CD14-positive monocyte (primary cell): ENCODE measurements at regions not wholly inside any gene's neighbourhood (a gene's known extent, or its start where the extent isn't known, plus 50 kb on each side); places are given as distances from the start of the nearest gene placed in this dataset.

Experiments used
- DNase-seq, 3 donors: peaks; one replicate each; pipeline ENCODE4 v3.0.0-alpha.2; 2011 to 2022
- H2AFZ ChIP-seq: 2 replicates; pipeline ENCODE4 v1.6.0; 2012; ENCODE audit warnings: mild to moderate bottlenecking, low read depth, low read length, inconsistent platforms; ENCODE audit not compliant: insufficient read depth, poor library complexity, severe bottlenecking
- H3K27ac ChIP-seq, 2 donors: 1 replicate in 1 of 2; 2 replicates in 1 of 2; pipeline ENCODE4 v1.5.1; 2012 to 2013; ENCODE audit warnings: low read length in 2 of 2, control low read depth in 1 of 2, inconsistent platforms in 1 of 2, low read depth in 1 of 2, mild to moderate bottlenecking in 1 of 2
- H3K27me3 ChIP-seq, 2 donors: one replicate each; pipeline versions ENCODE4 v1.6.0 to v1.6.1; 2011 to 2013; ENCODE audit warnings: low read length in 2 of 2; ENCODE audit not compliant: control insufficient read depth in 2 of 2, insufficient read depth in 2 of 2
- H3K36me3 ChIP-seq, 2 donors: replicated peaks in 1 of 2; 1 replicate in 1 of 2; 2 replicates in 1 of 2; pipeline versions ENCODE4 v1.5.1 to v1.6.1; 2012 to 2013; ENCODE audit warnings: low read length in 2 of 2, control low read depth in 1 of 2, inconsistent platforms in 1 of 2, mild to moderate bottlenecking in 1 of 2; ENCODE audit not compliant: insufficient read depth in 2 of 2, control insufficient read depth in 1 of 2
- H3K4me1 ChIP-seq, 2 donors: 1 replicate in 1 of 2; 2 replicates in 1 of 2; pipeline versions ENCODE4 v1.5.1 to v1.6.1; 2012 to 2013; ENCODE audit warnings: low read length in 2 of 2, control low read depth in 1 of 2, inconsistent platforms in 1 of 2, mild to moderate bottlenecking in 1 of 2, moderate library complexity in 1 of 2; ENCODE audit not compliant: insufficient read depth in 2 of 2, control insufficient read depth in 1 of 2
- H3K4me2 ChIP-seq: replicated peaks from 2 replicates; pipeline ENCODE3; 2012; ENCODE audit warnings: low read length, moderate library complexity, mild to moderate bottlenecking; ENCODE audit not compliant: poor library complexity, severe bottlenecking; ENCODE audit errors: extremely low read depth
- H3K4me3 ChIP-seq, 3 experiments: fragments of 200-600 bp in 1 of 3; sonication (generic) in 1 of 3; replicated peaks in 1 of 3; 1 replicate in 2 of 3; 2 replicates in 1 of 3; pipeline ENCODE4 v1.5.1; 2011 to 2013; ENCODE audit warnings: low read length in 3 of 3, mild to moderate bottlenecking in 3 of 3, control low read depth in 2 of 3, low read depth in 2 of 3, inconsistent platforms in 1 of 3, moderate library complexity in 1 of 3
- H3K79me2 ChIP-seq: 2 replicates; pipeline ENCODE4 v1.6.0; 2012; ENCODE audit warnings: mild to moderate bottlenecking, control low read depth, inconsistent platforms, low read length, moderate library complexity; ENCODE audit not compliant: insufficient read depth
- H3K9ac ChIP-seq: 2 replicates; pipeline ENCODE4 v1.6.0; 2017; ENCODE audit warnings: low read length, mild to moderate bottlenecking; ENCODE audit not compliant: insufficient read depth, poor library complexity, severe bottlenecking
- H3K9me3 ChIP-seq, 2 donors: replicated peaks in 1 of 2; 1 replicate in 1 of 2; 2 replicates in 1 of 2; pipeline versions ENCODE4 v1.5.1 to v1.6.1; 2012 to 2013; ENCODE audit warnings: low read length in 2 of 2, control low read depth in 1 of 2; ENCODE audit not compliant: control insufficient read depth in 1 of 2, insufficient read depth in 1 of 2
- H4K20me1 ChIP-seq: 2 replicates; pipeline ENCODE4 v1.6.0; 2012; ENCODE audit warnings: mild to moderate bottlenecking, low read length, control low read depth, moderate library complexity; ENCODE audit not compliant: insufficient read depth
- H3K27ac Mint-ChIP-seq, 7 donors: one replicate each; pipeline ENCODE4 v1.8.0; 2020; ENCODE audit warnings: mild to moderate bottlenecking in 7 of 7, mixed read lengths in 7 of 7, moderate library complexity in 6 of 7, inconsistent platforms in 2 of 7
- H3K27me3 Mint-ChIP-seq, 3 donors: one replicate each; pipeline ENCODE4 v1.8.0; 2021 to 2022; ENCODE audit warnings: low read depth in 3 of 3, mild to moderate bottlenecking in 3 of 3, mixed read lengths in 3 of 3, moderate library complexity in 3 of 3, inconsistent platforms in 1 of 3
- H3K36me3 Mint-ChIP-seq, 2 donors: one replicate each; pipeline ENCODE4 v1.8.0; 2020; ENCODE audit warnings: mixed read lengths in 2 of 2, inconsistent platforms in 1 of 2, mild to moderate bottlenecking in 1 of 2
- H3K4me1 Mint-ChIP-seq: one replicate; pipeline ENCODE4 v1.8.0; 2020; ENCODE audit warnings: mild to moderate bottlenecking, mixed read lengths
- H3K4me3 Mint-ChIP-seq, 2 donors: one replicate each; pipeline ENCODE4 v1.8.0; 2020; ENCODE audit warnings: mild to moderate bottlenecking in 2 of 2, mixed read lengths in 2 of 2, moderate library complexity in 1 of 2
- H3K9me3 Mint-ChIP-seq, 7 donors: one replicate each; pipeline ENCODE4 v1.8.0; 2020 to 2022; ENCODE audit warnings: mixed read lengths in 7 of 7, mild to moderate bottlenecking in 6 of 7, moderate library complexity in 6 of 7, inconsistent platforms in 2 of 7
- WGBS: methylation state at CpG from one replicate; pipeline ENCODE4 v1.1.5; 2013; ENCODE audit warnings: missing lambda C conversion rate; ENCODE audit not compliant: insufficient coverage; 5-methylcytosine and 5-hydroxymethylcytosine counted together
- intact Hi-C, 2 donors: fragments of 100-400 bp; cut with micrococcal nuclease; formaldehyde crosslinking; loops; one replicate each; pipeline versions ENCODE4 v1.15.0 to v1.15.1; 2023
- TF ChIP-seq, protein P1 (sequence below): fragments of 200-600 bp; IDR thresholded peaks from one replicate; pipeline ENCODE4 v1.8.0; 2022; ENCODE audit warnings: antibody characterized with exemption, mild to moderate bottlenecking

DNA sequence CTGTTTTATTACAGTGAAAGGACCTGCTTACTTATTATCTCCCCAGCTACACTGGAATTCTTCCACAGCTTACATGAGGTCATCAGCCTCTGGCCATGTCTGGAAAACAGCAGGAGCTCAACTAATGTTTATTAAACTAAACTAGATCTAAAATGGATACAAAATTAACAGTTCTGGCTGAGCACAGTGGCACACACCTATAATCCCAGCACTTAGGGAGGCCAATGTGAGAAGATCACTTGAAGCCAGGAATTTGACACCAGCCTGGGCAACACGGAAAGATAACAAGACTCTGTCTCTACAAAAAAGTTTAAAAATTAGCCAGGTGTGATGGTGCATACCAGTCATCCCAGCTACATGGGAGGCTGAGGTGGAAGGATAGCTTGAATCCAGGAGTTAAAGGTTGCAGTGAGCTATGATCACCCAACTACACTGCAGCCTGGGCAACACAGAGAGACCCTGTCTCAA lies 220.8 kb upstream of the MARCKS start:
- H3K4me1 Mint-ChIP-seq, result peaks cover 34% of the 10 kb centered on the region
- TF ChIP-seq, protein P1, sequence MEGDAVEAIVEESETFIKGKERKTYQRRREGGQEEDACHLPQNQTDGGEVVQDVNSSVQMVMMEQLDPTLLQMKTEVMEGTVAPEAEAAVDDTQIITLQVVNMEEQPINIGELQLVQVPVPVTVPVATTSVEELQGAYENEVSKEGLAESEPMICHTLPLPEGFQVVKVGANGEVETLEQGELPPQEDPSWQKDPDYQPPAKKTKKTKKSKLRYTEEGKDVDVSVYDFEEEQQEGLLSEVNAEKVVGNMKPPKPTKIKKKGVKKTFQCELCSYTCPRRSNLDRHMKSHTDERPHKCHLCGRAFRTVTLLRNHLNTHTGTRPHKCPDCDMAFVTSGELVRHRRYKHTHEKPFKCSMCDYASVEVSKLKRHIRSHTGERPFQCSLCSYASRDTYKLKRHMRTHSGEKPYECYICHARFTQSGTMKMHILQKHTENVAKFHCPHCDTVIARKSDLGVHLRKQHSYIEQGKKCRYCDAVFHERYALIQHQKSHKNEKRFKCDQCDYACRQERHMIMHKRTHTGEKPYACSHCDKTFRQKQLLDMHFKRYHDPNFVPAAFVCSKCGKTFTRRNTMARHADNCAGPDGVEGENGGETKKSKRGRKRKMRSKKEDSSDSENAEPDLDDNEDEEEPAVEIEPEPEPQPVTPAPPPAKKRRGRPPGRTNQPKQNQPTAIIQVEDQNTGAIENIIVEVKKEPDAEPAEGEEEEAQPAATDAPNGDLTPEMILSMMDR, result no peak
- WGBS, result no CpG with 5 or more reads among the region's 1 CpG
- no peaks in the 10 kb centered on the region for H4K20me1 ChIP-seq
- H3K27me3 ChIP-seq, result no peaks in the 10 kb centered on the region
- intact Hi-C loops, result loop anchor here in 1 of 2 donors (10.0 kb wide), 1 partner anchor 172 kb away; no protein-coding TSS in a partner anchor
- no peak for DNase-seq
- no peak overlapping the region for H3K27ac ChIP-seq
- H3K9me3 Mint-ChIP-seq, result peaks cover 0 to 4% (median 0%) of the 10 kb centered on the region in 7 donors
- peaks cover 0 to 3% of the 10 kb centered on the region in 2 donors for H3K36me3 Mint-ChIP-seq
- H3K9ac ChIP-seq, result no peak overlapping the region
- H2AFZ ChIP-seq, result no peak overlapping the region
- no peaks in the 10 kb centered on the region for H3K79me2 ChIP-seq
- H3K9me3 ChIP-seq, result no peaks in the 10 kb centered on the region
- H3K4me1 ChIP-seq, result peaks cover 39 to 49% of the 10 kb centered on the region in 2 donors
- no peak overlapping the region for H3K4me2 ChIP-seq
- H3K4me3 ChIP-seq, result no peak overlapping the region
- H3K36me3 ChIP-seq, result no peaks in the 10 kb centered on the region
- no peak overlapping the region for H3K4me3 Mint-ChIP-seq
- peaks cover 0 to 6% (median 0%) of the 10 kb centered on the region in 3 donors for H3K27me3 Mint-ChIP-seq
- H3K27ac Mint-ChIP-seq, result peak overlapping the region in 4 of 7 donors; percentile 25 to 75 (median 65)

DNA sequence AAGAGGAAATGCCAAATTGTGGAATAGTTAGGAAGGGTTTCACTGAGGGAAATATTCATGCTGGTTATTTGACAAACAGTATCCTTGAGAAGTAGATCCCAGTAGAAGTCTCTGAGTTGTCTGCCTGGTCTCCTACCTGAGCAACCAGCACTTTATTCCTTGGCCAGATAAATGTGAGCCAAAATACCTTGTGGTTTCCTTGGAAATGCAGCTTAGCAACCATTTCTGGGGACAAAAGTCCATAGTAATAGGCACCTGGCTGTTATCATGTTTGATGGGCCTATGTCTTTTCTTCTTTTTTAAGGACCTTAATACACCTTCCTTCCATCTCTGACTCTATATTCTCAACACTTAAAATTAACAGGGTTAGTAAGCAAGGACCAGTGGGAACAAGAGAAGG lies 217.1 kb upstream of the MARCKS start:
- H3K9me3 ChIP-seq, result no peaks in the 10 kb centered on the region
- H4K20me1 ChIP-seq, result no peaks in the 10 kb centered on the region
- H3K9me3 Mint-ChIP-seq, result peaks cover 0 to 2% (median 0%) of the 10 kb centered on the region in 7 donors
- H3K79me2 ChIP-seq, result no peaks in the 10 kb centered on the region
- no peak overlapping the region for H3K9ac ChIP-seq
- no peaks in the 10 kb centered on the region for H3K36me3 ChIP-seq
- no peak overlapping the region for H3K4me2 ChIP-seq
- H3K36me3 Mint-ChIP-seq, result peaks cover 0 to 2% of the 10 kb centered on the region in 2 donors
- peaks cover 21 to 34% of the 10 kb centered on the region in 2 donors for H3K4me1 ChIP-seq
- H3K4me3 Mint-ChIP-seq, result no peak overlapping the region
- intact Hi-C loops, result no loop called here
- H2AFZ ChIP-seq, result no peak overlapping the region
- no peak overlapping the region for H3K4me3 ChIP-seq
- no peak overlapping the region for H3K27ac ChIP-seq
- TF ChIP-seq, protein P1, result no peak
- no peak for DNase-seq
- H3K27ac Mint-ChIP-seq, result no peak overlapping the region
- peaks cover 22% of the 10 kb centered on the region for H3K4me1 Mint-ChIP-seq
- peaks cover 0 to 6% (median 0%) of the 10 kb centered on the region in 3 donors for H3K27me3 Mint-ChIP-seq
- no peaks in the 10 kb centered on the region for H3K27me3 ChIP-seq
